Lower leg skin (tissue), 3 donors: ENCODE measurements at regions not wholly inside any gene's neighbourhood (a gene's known extent, or its start where the extent isn't known, plus 50 kb on each side); places are given as distances from the start of the nearest gene placed in this dataset.

ENCODE experiments used
- POLR2A ChIP-seq, 2 donors: fragments of 450-650 bp; IDR thresholded peaks; one replicate each; pipeline ENCODE4 v1.6.1; 2016 to 2017; ENCODE audit warnings: antibody characterized with exemption in 2 of 2, mild to moderate bottlenecking in 1 of 2, moderate library complexity in 1 of 2
- TF ChIP-seq, protein P1 (sequence below), 3 donors: fragments of 450-650 bp; IDR thresholded peaks; one replicate each; pipeline ENCODE4 v1.5.1; 2016; ENCODE audit warnings: antibody characterized with exemption in 3 of 3, mild to moderate bottlenecking in 3 of 3, moderate library complexity in 2 of 3

DNA sequence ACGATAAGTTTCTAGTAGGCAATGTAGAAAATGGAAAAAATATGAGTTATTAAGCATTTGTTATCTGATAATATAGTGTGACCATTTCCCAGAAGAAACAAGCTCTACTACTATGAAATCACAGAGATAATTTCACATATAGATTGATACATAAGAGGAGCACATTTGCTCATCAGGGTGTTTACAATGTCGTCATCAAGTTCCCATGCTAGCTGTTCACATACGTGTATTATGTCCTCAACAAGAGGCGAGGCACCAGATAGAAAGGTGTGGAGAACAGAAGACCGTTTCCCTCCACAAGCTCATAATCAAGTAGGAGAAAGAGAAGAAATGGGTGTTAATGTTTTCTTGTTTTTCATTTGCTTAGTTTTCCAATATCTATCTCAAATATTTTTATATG lies 326.1 kb upstream of the ARID1B start:
- TF ChIP-seq POLR2A (IDR thresholded peaks at IDR 0.05): no peak
- TF ChIP-seq, protein P1, sequence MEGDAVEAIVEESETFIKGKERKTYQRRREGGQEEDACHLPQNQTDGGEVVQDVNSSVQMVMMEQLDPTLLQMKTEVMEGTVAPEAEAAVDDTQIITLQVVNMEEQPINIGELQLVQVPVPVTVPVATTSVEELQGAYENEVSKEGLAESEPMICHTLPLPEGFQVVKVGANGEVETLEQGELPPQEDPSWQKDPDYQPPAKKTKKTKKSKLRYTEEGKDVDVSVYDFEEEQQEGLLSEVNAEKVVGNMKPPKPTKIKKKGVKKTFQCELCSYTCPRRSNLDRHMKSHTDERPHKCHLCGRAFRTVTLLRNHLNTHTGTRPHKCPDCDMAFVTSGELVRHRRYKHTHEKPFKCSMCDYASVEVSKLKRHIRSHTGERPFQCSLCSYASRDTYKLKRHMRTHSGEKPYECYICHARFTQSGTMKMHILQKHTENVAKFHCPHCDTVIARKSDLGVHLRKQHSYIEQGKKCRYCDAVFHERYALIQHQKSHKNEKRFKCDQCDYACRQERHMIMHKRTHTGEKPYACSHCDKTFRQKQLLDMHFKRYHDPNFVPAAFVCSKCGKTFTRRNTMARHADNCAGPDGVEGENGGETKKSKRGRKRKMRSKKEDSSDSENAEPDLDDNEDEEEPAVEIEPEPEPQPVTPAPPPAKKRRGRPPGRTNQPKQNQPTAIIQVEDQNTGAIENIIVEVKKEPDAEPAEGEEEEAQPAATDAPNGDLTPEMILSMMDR (IDR thresholded peaks at IDR 0.05): no peak
